ENCODE measurements at regions not wholly inside any gene's neighbourhood (a gene's known extent, or its start where the extent isn't known, plus 50 kb on each side); places are given as distances from the start of the nearest gene placed in this dataset.

GRCh38 chr6:92024110-92024509 is 1395.2 kb downstream of the EPHA7 start:
- intact Hi-C loops (cut with DNase I), result no loop called here
- ATAC-seq, result no peak

GRCh38 chr6:92023410-92023966 is 1395.9 kb downstream of the EPHA7 start:
- no peak for TF ChIP-seq POLR2A (IDR thresholded peaks at IDR 0.05)
- no peak for TF ChIP-seq CTCF (IDR thresholded peaks at IDR 0.05)
- intact Hi-C loops (cut with DNase I), result no loop called here
- no peaks in the 10 kb centered on the region for H3K27me3 ChIP-seq
- 50% methylated on average over 2 of the region's 2 CpGs for whole genome bisulfite sequencing (ENCODE audit: insufficient coverage, low coverage, low lambda C conversion rate, missing lambda C conversion rate)
- no peaks in the 10 kb centered on the region for H3K36me3 ChIP-seq
- no peak for ATAC-seq
- H3K4me3 ChIP-seq, result no peak overlapping the region
- DNase-seq, result no peak
- no peak overlapping the region for H3K27ac ChIP-seq
- H3K9me3 ChIP-seq, result no peaks in the 10 kb centered on the region
- H3K4me1 ChIP-seq, result no peaks in the 10 kb centered on the region

More at GRCh38 chr6:92024110-92024509, 1395.2 kb downstream of the EPHA7 start:
- Histone ChIP-seq H3K4me1 (no peaks in the 10 kb centered on the region), H3K9me3 (no peaks in the 10 kb centered on the region), H3K4me3 (no peak overlapping the region), H3K27me3 (no peaks in the 10 kb centered on the region), H3K27ac (no peak overlapping the region), H3K36me3 (no peaks in the 10 kb centered on the region)
- TF ChIP-seq POLR2A (IDR thresholded peaks at IDR 0.05) (no peak), CTCF (IDR thresholded peaks at IDR 0.05) (no peak)
- DNase-seq, result no peak
- WGBS (ENCODE audit: insufficient coverage, low coverage, low lambda C conversion rate, missing lambda C conversion rate), result 67% methylated on average over 1 of the region's 1 CpG

GRCh38 chr6:92011681-92012245 is 1407.6 kb downstream of the EPHA7 start:
- no peak overlapping the region for H3K4me3 ChIP-seq
- H3K27ac ChIP-seq, result no peak overlapping the region
- no peaks in the 10 kb centered on the region for H3K36me3 ChIP-seq
- no peaks in the 10 kb centered on the region for H3K9me3 ChIP-seq
- no peaks in the 10 kb centered on the region for H3K4me1 ChIP-seq
- intact Hi-C loops (cut with DNase I), result no loop called here
- WGBS (ENCODE audit: insufficient coverage, low coverage, low lambda C conversion rate, missing lambda C conversion rate), result no CpG with 5 or more reads among the region's 29 CpGs
- H3K27me3 ChIP-seq, result no peaks in the 10 kb centered on the region
- DNase-seq (no peak), ATAC-seq (peak in 1 of 4 donors; percentile 41)
- no peak for TF ChIP-seq POLR2A (IDR thresholded peaks at IDR 0.05)
- TF ChIP-seq CTCF (IDR thresholded peaks at IDR 0.05), result no peak

- TF ChIP-seq CTCF (IDR thresholded peaks at IDR 0.05) (no peak), POLR2A (IDR thresholded peaks at IDR 0.05) (no peak)
- intact Hi-C loops (cut with DNase I), result no loop called here
- ATAC-seq (no peak), DNase-seq (no peak)
- Histone ChIP-seq H3K36me3 (no peaks in the 10 kb centered on the region), H3K27ac (no peak overlapping the region), H3K27me3 (no peaks in the 10 kb centered on the region), H3K4me3 (no peak overlapping the region), H3K9me3 (no peaks in the 10 kb centered on the region), H3K4me1 (no peaks in the 10 kb centered on the region)
- 73% methylated on average over 7 of the region's 7 CpGs for WGBS (ENCODE audit: insufficient coverage, low coverage, low lambda C conversion rate, missing lambda C conversion rate)
Observed at GRCh38 chr6:92008757-92009502, 1410.4 kb downstream of the EPHA7 start.
